AG20443 (cell line): ENCODE measurements at regions not wholly inside any gene's neighbourhood (a gene's known extent, or its start where the extent isn't known, plus 50 kb on each side); places are given as distances from the start of the nearest gene placed in this dataset.

ENCODE experiments used
- DNase-seq: peaks from one replicate; pipeline ENCODE4 v3.0.0; 2012; ENCODE audit warnings: low spot score, mixed read lengths

DNA sequence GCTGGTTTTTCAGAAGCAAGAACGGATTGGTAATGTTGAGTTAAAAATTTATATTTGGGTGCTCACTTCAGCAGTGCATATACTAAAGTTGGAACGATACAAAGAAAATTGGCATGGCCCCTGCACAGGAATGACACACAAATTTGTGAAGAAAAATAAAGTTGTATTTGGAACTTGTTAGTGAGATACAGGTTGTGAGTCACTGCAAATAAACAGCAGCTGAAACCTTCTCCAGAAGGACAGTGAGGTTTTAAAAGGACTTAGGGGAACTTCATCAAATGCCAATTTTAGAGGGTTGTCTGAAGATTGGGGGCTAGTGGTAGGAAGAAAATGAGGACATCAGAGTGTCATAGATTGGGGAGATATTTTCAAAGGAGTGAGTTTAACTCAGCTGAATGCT is 79.7 kb upstream of the ELOVL6 start:
- no peak for DNase-seq

DNA sequence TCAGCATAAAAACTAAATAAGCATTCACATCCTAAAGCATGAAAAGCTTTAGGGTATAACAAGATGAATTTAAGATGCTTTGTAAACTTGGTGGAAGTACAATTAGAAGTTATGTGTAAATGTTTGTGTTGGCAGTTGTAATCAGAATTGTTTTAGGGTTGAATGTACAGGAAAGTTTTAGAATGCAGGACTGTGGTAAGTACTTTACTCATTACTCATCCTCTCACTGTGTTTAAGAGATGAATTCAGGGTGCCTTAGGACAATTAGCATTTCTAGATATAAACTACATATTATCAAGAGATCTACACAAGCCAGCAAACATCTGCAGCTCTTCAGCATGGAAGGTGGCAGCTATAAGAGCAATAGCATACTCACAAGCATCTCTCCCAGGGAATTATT is 77.5 kb upstream of the ELOVL6 start:
- no peak for DNase-seq

DNA sequence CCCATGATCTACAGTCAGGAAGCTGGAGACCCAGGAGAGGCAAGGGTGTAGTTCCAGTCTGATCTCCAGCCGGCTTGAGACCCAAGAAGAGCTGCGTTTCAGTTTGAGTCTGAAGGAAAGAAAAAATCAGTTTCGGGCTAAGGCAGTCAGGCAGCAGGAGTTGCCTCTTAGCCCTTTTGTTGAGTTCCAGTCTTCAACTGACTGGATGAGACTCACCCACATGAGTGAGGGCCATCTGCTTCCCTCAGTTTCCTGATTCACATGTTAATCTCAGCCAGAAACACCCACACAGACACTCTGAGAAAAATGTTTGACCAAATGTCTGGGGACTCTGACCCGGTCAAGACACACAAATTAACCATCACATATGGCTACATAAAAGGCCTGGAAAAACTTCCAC is 73.6 kb upstream of the ELOVL6 start:
- no peak for DNase-seq

DNA sequence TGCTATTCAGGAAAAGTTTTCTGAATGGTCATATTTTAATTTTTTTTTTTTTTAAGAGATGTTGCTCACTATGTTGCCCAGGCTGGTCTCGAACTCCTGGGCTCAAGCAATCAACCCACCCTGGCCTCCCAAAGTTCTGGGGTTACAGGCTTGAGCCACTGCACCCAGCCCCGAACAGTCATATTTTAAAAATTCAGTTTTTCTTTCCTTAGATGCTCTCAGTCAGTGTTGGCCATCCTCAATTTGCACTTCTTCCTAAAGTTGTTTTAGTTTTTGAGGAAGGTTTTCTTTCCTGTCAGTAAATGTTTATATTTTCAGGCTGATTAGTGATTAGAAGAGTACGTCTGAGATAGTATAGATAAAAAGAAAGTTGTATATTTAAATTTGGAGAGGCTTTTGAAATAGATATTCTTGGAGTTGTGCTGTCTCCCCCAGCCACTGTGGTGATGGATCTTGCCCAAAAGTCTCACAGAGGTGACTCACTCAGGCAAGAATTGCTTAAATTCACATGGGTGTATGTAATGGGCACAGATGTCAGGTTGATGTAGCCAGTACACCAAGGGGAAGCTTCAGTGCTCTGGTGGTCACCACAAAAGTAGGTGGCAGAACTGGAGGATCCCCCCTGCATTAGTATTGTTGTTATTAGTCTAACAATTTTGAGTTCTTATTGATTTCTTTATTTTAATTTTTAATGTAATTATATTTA is 72.2 kb upstream of the ELOVL6 start:
- peak; percentile 84 for DNase-seq

DNA sequence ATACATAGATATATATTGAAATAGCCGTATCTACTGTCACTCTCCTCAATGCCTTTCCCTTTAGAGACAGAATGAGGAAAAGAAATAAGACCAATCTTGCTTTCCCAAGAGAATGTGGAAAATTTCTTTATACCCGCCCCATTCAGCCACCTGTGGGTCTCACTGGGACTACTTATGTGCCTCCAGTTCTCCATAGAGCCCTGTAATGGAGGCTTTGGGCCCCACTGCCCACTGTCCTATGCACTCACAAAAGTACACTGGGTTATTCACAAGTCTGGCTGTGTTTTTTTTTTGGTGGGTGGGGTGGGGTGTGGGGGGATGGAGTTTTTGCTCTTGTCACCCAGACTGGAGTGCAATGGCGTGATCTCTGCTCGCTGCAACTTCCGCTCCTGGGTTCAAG is 70.4 kb upstream of the ELOVL6 start:
- no peak for DNase-seq

DNA sequence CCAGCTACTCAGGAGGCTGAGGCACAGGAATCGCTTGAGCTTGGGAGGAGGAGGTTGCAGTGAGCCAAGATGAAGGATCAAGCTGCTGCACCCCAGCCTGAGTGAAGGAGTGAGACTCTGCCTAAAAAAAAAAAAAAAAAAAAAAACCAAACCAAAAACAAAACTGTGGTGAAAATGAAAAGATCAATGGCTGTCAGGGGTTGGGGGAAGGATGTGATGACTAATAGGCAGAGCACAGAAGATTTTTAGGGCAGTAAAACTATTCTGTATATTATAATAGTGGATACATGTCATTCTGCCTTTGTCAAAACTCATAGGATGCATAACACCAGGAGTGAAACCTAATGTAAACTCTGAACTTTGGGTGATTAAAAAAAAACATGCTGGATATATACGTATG is 69.9 kb upstream of the ELOVL6 start:
- no peak for DNase-seq

DNA sequence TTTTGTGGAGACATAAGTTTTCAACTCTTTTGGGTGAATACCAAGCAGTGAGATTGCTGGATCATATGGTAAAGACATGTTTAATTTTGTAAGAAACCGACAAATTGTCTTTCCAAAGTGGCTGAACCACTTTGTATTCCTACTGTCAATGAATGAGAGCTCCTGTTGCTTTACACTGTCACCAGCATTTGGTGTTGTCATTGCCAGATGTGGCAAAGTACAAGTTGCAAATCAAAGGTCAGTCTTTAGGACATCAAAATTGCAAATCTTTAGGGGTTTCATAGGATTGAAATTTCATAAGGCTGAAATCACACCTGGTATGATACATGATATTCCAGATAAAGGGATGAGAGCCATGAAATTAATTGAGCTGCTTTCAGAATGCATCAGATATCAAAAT is 67.7 kb upstream of the ELOVL6 start:
- no peak for DNase-seq

DNA sequence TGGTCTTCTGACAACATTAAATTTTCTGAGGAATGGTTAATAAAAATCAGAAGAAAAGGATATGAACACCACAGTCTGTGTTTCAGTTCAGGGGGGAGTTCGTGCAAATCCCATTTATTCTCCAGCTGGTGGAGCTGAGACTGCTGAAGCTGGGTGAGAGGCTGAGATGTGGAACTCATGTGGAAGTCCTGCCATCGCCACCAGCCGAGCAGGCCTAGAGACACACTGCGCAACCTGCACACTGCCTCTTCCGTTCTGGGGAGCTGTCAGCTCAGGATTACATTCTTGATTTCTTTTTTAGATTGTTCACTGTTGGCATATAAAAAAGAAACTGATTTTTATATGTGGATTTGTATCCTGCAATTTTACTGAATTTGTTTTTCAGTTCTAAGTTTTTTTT is 66.6 kb upstream of the ELOVL6 start:
- DNase-seq, result no peak

DNA sequence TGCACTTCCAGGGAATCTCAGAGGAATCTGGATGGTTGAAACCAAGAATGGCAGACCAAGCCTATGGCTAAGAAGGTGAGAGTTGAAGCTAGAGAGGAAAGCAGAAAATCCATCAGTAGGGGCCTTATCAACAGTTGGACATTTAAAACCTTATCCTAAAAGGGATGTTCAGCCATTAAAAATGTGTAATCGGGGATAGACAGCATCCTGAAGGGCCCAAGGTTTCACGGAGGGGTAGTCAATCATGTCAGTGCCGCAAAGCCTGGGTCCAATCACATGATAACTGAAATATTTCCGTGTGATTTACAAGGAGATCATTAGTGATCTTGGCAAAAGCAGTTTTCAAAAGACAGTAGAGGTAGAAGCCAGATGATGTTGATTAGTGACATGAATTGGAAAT is 61.9 kb upstream of the ELOVL6 start:
- DNase-seq, result no peak

DNA sequence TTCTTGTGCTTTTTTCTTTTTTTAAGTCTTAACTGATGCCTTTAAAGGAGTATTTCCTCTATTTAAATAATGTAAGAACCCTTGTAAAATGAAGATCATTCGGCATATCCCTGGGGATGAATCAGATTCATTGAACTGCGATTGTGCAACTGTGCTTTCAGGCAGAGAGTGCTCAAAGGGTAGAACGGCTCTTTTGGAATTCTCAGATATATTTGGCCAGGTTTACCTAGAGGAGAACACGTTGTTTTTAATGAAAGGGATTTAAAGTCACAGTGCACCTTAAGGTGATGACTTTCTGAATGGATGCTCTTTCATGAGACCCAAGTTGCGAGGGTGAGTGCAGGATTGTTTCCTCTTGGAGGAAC is 51.6 kb upstream of the ELOVL6 start:
- DNase-seq, result no peak

DNA sequence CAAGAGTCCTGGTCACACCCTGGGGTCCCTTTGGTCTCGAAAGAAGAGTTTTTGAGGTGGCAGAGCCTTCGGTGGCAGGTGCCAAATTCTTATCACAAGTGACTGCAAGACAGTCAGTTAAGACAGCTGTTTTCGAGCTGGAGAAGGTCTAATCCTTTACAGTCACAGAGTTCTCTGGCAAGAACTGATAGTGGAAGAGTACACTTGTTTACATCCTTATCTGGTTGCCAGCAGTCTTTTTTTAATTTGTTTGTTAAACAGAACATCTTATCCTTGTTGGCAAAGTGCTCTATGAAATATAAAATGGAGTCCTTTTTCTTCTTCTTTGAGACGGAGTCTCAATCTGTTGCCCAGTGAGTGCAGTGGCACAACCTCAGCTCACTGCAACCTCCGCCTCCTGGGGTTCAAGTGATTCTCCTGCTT is 50.4 kb upstream of the ELOVL6 start:
- no peak for DNase-seq
